HUES48 (cell line): ENCODE measurements at regions not wholly inside any gene's neighbourhood (a gene's known extent, or its start where the extent isn't known, plus 50 kb on each side); places are given as distances from the start of the nearest gene placed in this dataset.

Source experiments
- H3K27ac ChIP-seq: one replicate; pipeline ENCODE4 v1.7.0; 2013; ENCODE audit warnings: low read depth, low read length, inconsistent platforms
- H3K27me3 ChIP-seq: 2 replicates; pipeline ENCODE4 v1.6.1; 2013; ENCODE audit warnings: mild to moderate bottlenecking, low read length; ENCODE audit not compliant: control insufficient read depth, insufficient read depth
- H3K36me3 ChIP-seq: 2 replicates; pipeline ENCODE4 v1.6.1; 2013; ENCODE audit warnings: low read length; ENCODE audit not compliant: control insufficient read depth, insufficient read depth
- H3K4me1 ChIP-seq: 2 replicates; pipeline ENCODE4 v1.6.1; 2013; ENCODE audit warnings: mild to moderate bottlenecking, low read length; ENCODE audit not compliant: control insufficient read depth, insufficient read depth
- H3K4me3 ChIP-seq: 2 replicates; pipeline ENCODE4 v1.5.1; 2013; ENCODE audit warnings: mild to moderate bottlenecking, low read depth, low read length
- H3K9ac ChIP-seq: 2 replicates; pipeline ENCODE4 v1.6.1; 2013; ENCODE audit warnings: mild to moderate bottlenecking, low read depth, low read length, moderate library complexity
- H3K9me3 ChIP-seq: 2 replicates; pipeline ENCODE4 v1.6.1; 2013; ENCODE audit warnings: low read length; ENCODE audit not compliant: control insufficient read depth, insufficient read depth

DNA sequence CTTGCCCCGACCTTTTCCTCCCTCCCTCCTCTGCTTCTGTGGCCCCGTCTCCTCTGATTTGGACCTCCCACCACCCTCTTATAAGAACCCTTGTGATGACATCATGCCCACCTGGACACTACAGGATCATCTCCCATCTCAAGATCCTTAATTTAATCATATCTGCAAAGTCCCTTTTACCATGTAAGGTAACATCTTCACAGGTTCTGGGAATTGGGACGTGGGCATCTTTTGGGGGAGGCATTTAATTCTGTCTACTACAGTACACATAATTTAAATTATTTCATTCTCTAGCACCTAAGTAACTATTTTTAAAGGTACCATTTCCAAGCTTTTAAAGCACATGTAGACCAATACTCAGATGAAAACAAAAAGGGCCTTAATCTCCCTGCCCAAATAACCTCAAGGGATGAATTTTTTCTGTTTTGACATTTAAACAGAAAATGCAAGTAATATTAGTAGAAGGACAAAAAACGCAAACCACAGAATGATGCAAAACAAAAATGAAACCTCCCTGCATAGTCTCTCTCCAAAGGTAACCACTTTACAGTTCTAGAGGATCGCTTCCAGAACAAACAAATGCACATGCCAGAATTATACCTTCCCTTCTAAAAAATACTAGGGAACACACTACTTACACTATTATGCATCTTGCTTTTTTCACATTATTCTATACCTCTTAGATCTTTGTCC is 222.1 kb downstream of the AACS start:
- Histone ChIP-seq H3K27ac (no peak overlapping the region), H3K4me1 (0 out of 2 replicates have a peak, but pooled peaks cover 3% of the 10 kb centered on the region), H3K4me3 (no peak overlapping the region), H3K27me3 (no peaks in the 10 kb centered on the region), H3K9ac (no peak overlapping the region), H3K9me3 (no peaks in the 10 kb centered on the region), H3K36me3 (no peaks in the 10 kb centered on the region)

DNA sequence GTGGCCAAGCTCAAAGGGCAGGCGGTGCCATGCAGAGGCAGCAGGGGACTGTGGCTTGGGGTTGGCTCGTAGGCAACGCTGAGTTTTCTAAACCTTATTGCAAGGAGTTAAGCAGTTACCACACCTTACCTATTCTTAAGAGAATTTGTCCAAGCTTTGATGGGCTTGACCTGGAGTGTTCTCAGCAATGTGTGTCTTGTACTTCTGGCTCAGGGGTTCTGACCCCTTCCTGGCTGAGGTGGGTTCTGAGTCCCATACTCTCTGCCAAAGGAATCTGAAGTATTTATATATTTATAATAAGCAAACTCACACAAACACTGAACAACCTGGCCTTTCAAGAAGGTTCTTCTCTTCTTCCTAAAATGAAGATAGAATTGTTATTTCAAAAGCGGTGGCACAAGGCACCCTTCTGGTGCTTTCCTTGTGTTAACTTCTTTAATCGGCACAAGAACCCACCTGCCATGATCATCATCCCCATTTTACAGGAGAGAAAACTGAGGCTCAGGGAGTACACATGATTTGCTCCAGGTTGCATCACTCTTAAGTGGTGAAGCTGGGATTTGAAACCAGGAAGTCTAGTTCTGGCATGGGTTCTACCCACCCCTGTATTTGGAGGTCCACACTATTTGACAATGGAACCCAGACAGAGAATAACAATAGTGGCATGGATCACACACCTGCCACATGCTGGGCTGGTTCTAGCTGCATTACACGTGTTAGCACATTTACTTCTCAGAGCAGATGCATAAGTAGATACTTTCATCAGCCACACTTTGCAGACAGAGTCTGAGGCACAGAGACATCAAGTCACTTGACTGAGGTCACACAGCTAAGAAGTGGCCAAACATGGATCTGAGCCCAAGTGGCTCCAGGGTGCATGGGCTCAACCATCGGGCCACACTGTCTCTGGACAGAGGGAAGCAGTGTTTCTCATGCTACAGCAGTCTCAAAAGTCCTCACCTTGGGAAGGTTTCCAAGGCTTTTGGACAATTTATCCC is 224.0 kb downstream of the AACS start:
- Histone ChIP-seq H3K9me3 (no peaks in the 10 kb centered on the region), H3K9ac (no peak overlapping the region), H3K4me1 (0 out of 2 replicates have a peak, but pooled peaks cover 3% of the 10 kb centered on the region), H3K27ac (no peak overlapping the region), H3K4me3 (no peak overlapping the region), H3K36me3 (no peaks in the 10 kb centered on the region), H3K27me3 (no peaks in the 10 kb centered on the region)

DNA sequence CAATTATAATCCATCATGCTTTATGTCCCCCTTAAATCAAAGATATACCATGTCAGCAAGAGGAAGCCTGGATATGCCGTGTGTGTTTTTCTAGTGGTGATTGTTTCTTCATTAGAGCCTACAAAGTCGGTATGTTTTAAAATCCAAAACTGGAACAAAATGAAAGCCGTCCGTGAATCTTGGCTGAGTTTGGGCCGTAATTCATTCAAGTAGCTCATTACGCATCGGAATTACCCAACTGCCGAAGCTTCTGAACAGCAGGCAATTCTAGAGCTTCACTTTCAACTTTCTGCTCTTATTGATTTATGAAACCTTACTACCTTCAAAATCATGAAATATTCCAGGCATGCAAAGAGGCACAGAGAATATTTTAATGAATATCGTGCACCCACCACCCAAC is 224.7 kb downstream of the AACS start:
- Histone ChIP-seq H3K27ac (no peak overlapping the region), H3K36me3 (no peaks in the 10 kb centered on the region), H3K4me3 (no peak overlapping the region), H3K9me3 (no peaks in the 10 kb centered on the region), H3K4me1 (0 out of 2 replicates have a peak, but pooled peaks cover 3% of the 10 kb centered on the region), H3K27me3 (no peaks in the 10 kb centered on the region), H3K9ac (no peak overlapping the region)

DNA sequence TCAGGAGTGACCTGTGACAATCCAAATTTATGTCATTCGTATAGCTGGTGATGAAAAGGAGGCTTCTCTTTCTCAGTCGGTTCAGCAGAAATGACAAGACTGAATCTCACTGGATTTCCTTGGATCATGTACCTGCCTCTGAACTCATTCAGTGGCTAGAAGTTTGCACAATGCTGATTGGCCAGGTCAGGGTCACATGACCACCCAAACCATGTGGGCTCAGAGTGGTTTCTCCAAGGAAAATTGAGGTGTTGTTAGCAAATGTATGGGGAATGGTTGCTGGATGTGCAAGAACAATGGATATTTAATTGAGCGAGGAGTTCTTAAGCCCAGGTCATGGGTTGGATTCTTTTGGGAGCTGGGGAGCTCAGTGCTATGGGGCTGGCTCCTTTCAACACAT is 227.5 kb downstream of the AACS start:
- H3K9me3 ChIP-seq: no peaks in the 10 kb centered on the region
- H3K4me3 ChIP-seq: no peak overlapping the region
- 0 out of 2 replicates have a peak, but pooled peaks cover 3% of the 10 kb centered on the region for H3K4me1 ChIP-seq
- H3K27ac ChIP-seq: no peak overlapping the region
- no peaks in the 10 kb centered on the region for H3K27me3 ChIP-seq
- no peak overlapping the region for H3K9ac ChIP-seq
- no peaks in the 10 kb centered on the region for H3K36me3 ChIP-seq

DNA sequence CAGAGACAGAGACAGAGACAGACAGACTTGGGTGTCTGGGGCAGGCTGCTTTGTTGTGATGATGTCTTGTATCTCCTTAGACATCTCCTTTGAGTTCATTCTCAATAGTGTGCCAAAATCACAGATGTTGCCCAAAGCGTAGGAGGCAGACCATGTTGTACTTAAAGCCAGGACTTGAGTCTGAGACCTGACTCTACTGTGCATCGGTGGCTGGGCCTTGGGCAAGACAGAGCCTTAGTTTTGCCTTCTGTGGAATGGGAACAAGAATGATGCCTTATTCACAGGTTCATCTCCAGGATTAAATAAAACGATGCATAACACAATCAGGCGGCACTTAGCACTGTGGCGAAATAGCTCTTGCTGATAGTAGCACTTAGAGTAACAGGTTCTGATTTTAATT is 230.3 kb downstream of the AACS start:
- H3K27me3 ChIP-seq: no peaks in the 10 kb centered on the region
- H3K27ac ChIP-seq: no peak overlapping the region
- no peak overlapping the region for H3K9ac ChIP-seq
- no peaks in the 10 kb centered on the region for H3K9me3 ChIP-seq
- H3K4me1 ChIP-seq: no peaks in the 10 kb centered on the region
- H3K36me3 ChIP-seq: no peaks in the 10 kb centered on the region
- H3K4me3 ChIP-seq: no peak overlapping the region

DNA sequence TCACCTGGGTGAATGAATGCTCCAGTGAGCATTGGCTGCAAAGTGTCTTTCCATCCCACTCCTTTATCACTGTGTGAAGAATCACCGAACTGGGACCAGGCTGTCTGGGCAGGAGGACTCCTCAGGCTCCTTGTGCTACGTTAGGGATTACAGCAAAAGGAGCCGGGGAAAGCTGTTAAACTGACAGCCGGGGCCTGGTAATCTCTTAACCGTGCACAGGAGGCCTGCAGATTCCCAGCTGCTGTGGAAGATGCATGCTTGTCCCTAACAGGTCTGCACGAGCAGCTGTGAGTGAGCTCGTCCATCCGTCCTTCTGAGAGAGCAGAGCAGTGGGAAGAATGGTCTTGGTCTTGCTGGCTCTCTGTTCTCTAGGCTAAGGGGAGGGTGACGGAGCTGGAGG is 231.5 kb downstream of the AACS start:
- Histone ChIP-seq H3K4me1 (no peaks in the 10 kb centered on the region), H3K9ac (no peak overlapping the region), H3K27ac (no peak overlapping the region), H3K4me3 (no peak overlapping the region), H3K27me3 (no peaks in the 10 kb centered on the region), H3K36me3 (no peaks in the 10 kb centered on the region), H3K9me3 (no peaks in the 10 kb centered on the region)

DNA sequence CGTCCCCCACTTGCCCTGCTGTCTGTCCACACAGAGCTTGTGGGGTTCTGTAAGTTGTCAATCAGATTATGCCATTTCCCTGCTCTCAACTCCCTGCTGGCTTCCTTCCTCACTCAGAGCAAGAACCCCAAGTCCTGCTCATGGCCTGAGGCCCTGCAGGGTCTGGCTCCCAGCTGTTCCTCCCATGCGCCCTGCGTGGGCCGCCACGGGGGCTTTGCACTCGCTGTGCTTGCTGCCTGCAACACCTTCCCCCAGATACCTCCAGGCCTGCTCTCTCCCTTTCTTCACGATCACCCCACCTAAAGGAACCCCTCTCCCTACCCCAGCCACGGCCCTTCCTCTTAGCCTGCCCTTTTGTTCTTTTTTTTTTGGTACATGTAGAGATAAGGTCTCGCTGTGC is 234.6 kb downstream of the AACS start:
- H3K9ac ChIP-seq: no peak overlapping the region
- H3K9me3 ChIP-seq: no peaks in the 10 kb centered on the region
- H3K27me3 ChIP-seq: no peaks in the 10 kb centered on the region
- no peaks in the 10 kb centered on the region for H3K4me1 ChIP-seq
- H3K36me3 ChIP-seq: no peaks in the 10 kb centered on the region
- no peak overlapping the region for H3K4me3 ChIP-seq
- no peak overlapping the region for H3K27ac ChIP-seq

DNA sequence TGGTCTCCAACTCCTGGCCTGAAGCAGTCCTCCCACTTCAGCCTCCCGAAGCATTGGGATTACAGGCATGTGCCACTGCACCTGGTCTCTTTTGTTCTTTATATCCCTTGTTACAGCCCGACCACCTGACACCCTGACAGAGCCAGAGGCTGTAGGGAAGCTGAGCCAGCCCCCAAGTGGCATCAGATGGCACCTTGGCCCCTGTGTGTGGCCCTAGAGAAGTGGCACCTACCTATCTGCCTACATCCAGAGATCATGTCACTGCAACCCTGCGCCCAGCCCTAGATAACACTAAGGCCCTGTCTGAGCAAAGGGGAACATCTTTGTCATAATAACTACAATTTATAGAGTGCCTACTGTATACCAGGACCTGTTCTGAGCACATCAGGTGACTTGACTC is 235.0 kb downstream of the AACS start:
- Histone ChIP-seq H3K27me3 (no peaks in the 10 kb centered on the region), H3K9ac (no peak overlapping the region), H3K9me3 (no peaks in the 10 kb centered on the region), H3K4me3 (no peak overlapping the region), H3K36me3 (no peaks in the 10 kb centered on the region), H3K27ac (no peak overlapping the region), H3K4me1 (no peaks in the 10 kb centered on the region)

DNA sequence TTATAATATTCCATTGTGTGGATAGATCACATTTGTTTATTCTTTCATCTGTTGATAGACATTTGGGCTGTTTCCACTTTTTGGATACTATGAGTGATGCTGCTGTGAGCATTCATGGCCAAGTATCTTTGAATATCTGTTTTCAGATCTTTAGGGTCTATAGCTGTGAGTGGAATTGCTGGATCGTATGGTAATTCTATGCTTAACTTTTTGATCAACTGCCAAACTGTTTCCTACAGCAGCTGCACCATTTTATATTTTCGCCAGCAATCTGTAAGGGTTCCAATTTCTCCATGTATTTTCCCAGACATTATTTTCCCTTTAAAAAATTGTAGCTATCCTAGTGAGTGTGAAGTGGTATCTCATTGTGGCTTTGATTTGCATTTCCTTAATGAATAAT is 238.1 kb downstream of the AACS start:
- Histone ChIP-seq H3K27ac (no peak overlapping the region), H3K27me3 (no peaks in the 10 kb centered on the region), H3K9ac (no peak overlapping the region), H3K9me3 (no peaks in the 10 kb centered on the region), H3K4me1 (no peaks in the 10 kb centered on the region), H3K4me3 (no peak overlapping the region), H3K36me3 (no peaks in the 10 kb centered on the region)

DNA sequence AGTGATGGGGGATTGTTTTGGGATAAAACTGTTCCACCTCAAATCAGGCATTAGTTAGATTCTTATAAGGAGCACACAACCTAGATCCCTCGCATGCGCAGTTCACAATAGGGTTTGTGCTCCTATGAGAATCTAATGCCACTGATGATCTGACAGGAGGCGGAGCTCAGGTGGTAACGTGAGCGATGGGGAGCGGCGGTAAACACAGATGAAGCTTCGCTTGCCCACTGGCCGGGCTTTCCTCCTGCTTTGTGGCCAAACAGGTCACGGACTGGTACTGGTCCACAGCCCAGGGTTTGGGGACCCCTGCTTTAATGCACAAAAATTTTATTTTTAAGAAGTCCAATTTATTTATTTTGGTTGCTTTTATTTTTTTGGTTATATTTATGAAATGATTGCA is 238.8 kb downstream of the AACS start:
- H3K4me1 ChIP-seq: no peaks in the 10 kb centered on the region
- H3K27ac ChIP-seq: no peak overlapping the region
- H3K9ac ChIP-seq: no peak overlapping the region
- no peaks in the 10 kb centered on the region for H3K9me3 ChIP-seq
- no peaks in the 10 kb centered on the region for H3K36me3 ChIP-seq
- no peaks in the 10 kb centered on the region for H3K27me3 ChIP-seq
- no peak overlapping the region for H3K4me3 ChIP-seq

DNA sequence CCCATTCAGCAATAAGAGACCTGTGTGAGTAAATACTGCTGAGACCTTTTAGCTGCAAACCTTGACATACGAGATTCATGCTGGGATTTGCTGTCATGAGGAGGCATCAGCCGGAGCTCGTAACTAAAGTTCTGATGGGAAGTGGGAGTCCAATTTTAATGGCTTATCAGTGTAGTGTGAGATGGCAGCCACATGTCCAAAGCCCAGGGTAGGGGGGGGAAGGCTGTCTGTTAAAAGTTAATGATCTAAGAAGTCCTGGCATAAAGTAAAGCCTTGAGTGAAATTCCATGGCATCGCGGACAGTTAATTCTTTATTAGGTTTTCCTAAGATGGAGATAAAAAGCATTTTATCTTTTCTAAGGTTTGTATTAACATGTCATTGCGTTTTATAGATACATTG is 240.0 kb downstream of the AACS start:
- Histone ChIP-seq H3K27ac (no peak overlapping the region), H3K27me3 (no peaks in the 10 kb centered on the region), H3K9me3 (no peaks in the 10 kb centered on the region), H3K36me3 (no peaks in the 10 kb centered on the region), H3K4me3 (no peak overlapping the region), H3K4me1 (no peaks in the 10 kb centered on the region), H3K9ac (no peak overlapping the region)
